Colonic mucosa (tissue), 4 donors: ENCODE measurements at regions not wholly inside any gene's neighbourhood (a gene's known extent, or its start where the extent isn't known, plus 50 kb on each side); places are given as distances from the start of the nearest gene placed in this dataset.

Source experiments
- DNase-seq: peaks from one replicate; pipeline ENCODE4 v3.0.0-alpha.2; 2020
- H3K27ac ChIP-seq: fragments of 200-600 bp; one replicate; pipeline ENCODE4 v1.8.0; 2021
- H3K27me3 ChIP-seq: fragments of 200-600 bp; one replicate; pipeline ENCODE4 v1.8.0; 2021
- H3K36me3 ChIP-seq: fragments of 200-600 bp; one replicate; pipeline ENCODE4 v1.8.0; 2021
- H3K4me1 ChIP-seq: fragments of 200-600 bp; one replicate; pipeline ENCODE4 v1.8.0; 2021; ENCODE audit warnings: mild to moderate bottlenecking
- H3K4me3 ChIP-seq: fragments of 200-600 bp; one replicate; pipeline ENCODE4 v1.8.0; 2021
- H3K9ac ChIP-seq, 2 donors: one replicate each; pipeline ENCODE4 v1.7.0; 2013; ENCODE audit warnings: control low read depth in 2 of 2, low read depth in 2 of 2, low read length in 2 of 2
- H3K9me3 ChIP-seq: fragments of 200-600 bp; one replicate; pipeline ENCODE4 v1.8.0; 2021
- intact Hi-C: fragments of 100-400 bp; cut with DNase I; formaldehyde crosslinking; loops from one replicate; pipeline ENCODE4 v1.14.1; 2022
- TF ChIP-seq, protein P1 (sequence below): fragments of 200-600 bp; IDR thresholded peaks from one replicate; pipeline ENCODE4 v1.8.0; 2022; ENCODE audit warnings: antibody characterized with exemption, mild to moderate bottlenecking
- donor health status: healthy.
- donor health status: DM: no; HTN: no; CAD: no.
- donor health status: DM: no; HTN: no; CAD: no.

DNA sequence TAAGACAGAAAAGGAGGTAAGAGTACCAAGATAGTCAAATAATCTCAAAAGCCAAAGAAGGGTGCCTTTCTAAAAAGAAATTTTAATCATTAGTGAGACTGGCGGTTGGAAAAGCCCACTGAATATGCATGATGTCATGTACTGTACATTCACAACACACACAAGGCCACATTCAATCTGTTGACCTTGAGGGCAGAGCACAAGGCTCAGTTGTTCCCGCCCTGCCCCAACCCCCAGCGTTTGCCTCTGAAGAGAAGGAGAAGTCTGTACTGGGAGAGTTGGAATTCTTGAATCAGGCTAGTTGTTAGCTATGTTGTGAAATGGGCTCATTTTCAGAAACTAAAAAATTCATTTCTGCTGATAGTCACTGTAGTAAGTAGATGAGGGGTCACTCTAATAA lies 50.2 kb upstream of the NID2 start:
- H3K27me3 ChIP-seq = no peaks in the 10 kb centered on the region
- H3K9ac ChIP-seq = no peak overlapping the region
- H3K9me3 ChIP-seq = no peaks in the 10 kb centered on the region
- H3K27ac ChIP-seq = no peak overlapping the region
- no peaks in the 10 kb centered on the region for H3K36me3 ChIP-seq
- H3K4me3 ChIP-seq = no peak overlapping the region
- TF ChIP-seq, protein P1, sequence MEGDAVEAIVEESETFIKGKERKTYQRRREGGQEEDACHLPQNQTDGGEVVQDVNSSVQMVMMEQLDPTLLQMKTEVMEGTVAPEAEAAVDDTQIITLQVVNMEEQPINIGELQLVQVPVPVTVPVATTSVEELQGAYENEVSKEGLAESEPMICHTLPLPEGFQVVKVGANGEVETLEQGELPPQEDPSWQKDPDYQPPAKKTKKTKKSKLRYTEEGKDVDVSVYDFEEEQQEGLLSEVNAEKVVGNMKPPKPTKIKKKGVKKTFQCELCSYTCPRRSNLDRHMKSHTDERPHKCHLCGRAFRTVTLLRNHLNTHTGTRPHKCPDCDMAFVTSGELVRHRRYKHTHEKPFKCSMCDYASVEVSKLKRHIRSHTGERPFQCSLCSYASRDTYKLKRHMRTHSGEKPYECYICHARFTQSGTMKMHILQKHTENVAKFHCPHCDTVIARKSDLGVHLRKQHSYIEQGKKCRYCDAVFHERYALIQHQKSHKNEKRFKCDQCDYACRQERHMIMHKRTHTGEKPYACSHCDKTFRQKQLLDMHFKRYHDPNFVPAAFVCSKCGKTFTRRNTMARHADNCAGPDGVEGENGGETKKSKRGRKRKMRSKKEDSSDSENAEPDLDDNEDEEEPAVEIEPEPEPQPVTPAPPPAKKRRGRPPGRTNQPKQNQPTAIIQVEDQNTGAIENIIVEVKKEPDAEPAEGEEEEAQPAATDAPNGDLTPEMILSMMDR = no peak
- intact Hi-C loops = no loop called here
- DNase-seq = peak; percentile 46
- H3K4me1 ChIP-seq = no peaks in the 10 kb centered on the region
